WTC11 (cell line): ENCODE measurements at regions not wholly inside any gene's neighbourhood (a gene's known extent, or its start where the extent isn't known, plus 50 kb on each side); places are given as distances from the start of the nearest gene placed in this dataset.

Source experiments
- ATAC-seq: fragments of 200-7000 bp; cut with Tn5 transposase; 2 replicates; pipeline ENCODE4 v1.10.0; 2021; ENCODE audit warnings: mild to moderate bottlenecking, moderate library complexity
- CTCF ChIA-PET: fragments of 300-600 bp; sonication (Branson Sonifier 250); formaldehyde crosslinking; loops from one replicate; lab custom pipeline; 2021; ENCODE audit warnings: antibody characterized with exemption; lab: Charles Lee
- POLR2A ChIA-PET: fragments of 350-600 bp; sonication (Branson Sonifier 250); formaldehyde crosslinking; loops from one replicate; lab custom pipeline; 2021; ENCODE audit warnings: antibody characterized with exemption; lab: Charles Lee
- DNase-seq: peaks from one replicate; pipeline ENCODE4 v3.0.0; 2021; ENCODE audit warnings: low spot score
- H3K27ac Mint-ChIP-seq: 2 replicates; pipeline ENCODE4 v1.8.0; 2021; ENCODE audit warnings: mixed read lengths
- H3K27me3 Mint-ChIP-seq: 2 replicates; pipeline ENCODE4 v1.8.0; 2021; ENCODE audit warnings: low read depth, mild to moderate bottlenecking, moderate library complexity, mixed read lengths
- H3K36me3 Mint-ChIP-seq: 2 replicates; pipeline ENCODE4 v1.8.0; 2021; ENCODE audit warnings: mixed read lengths
- H3K4me1 Mint-ChIP-seq: 2 replicates; pipeline ENCODE4 v1.8.0; 2022; ENCODE audit warnings: mixed read lengths
- H3K4me3 Mint-ChIP-seq: 2 replicates; pipeline ENCODE4 v1.8.0; 2021; ENCODE audit warnings: mild to moderate bottlenecking, moderate library complexity, mixed read lengths
- H3K9me3 Mint-ChIP-seq: 2 replicates; pipeline ENCODE4 v1.8.0; 2021; ENCODE audit warnings: mixed read lengths
- ARID4B ChIP-seq: sonication (generic); formaldehyde crosslinking; IDR thresholded peaks from 2 replicates; pipeline ENCODE4 v1.8.0; 2023; ENCODE audit warnings: missing genetic modification reagents, mild to moderate bottlenecking, borderline replicate concordance
- ATF2 ChIP-seq: sonication (generic); formaldehyde crosslinking; IDR thresholded peaks from 2 replicates; pipeline ENCODE4 v1.8.1; 2022; ENCODE audit warnings: low read depth, missing genetic modification reagents, borderline replicate concordance
- ATF3 ChIP-seq: sonication (generic); formaldehyde crosslinking; conservative IDR thresholded peaks from 2 replicates; pipeline ENCODE4 v1.8.1; 2022; ENCODE audit warnings: mild to moderate bottlenecking, missing genetic modification reagents
- CREB1 ChIP-seq: sonication (generic); formaldehyde crosslinking; IDR thresholded peaks from 2 replicates; pipeline ENCODE4 v1.8.0; 2023; ENCODE audit warnings: mild to moderate bottlenecking, missing genetic modification reagents
- ETV6 ChIP-seq: sonication (generic); formaldehyde crosslinking; IDR thresholded peaks from 2 replicates; pipeline ENCODE4 v1.8.1; 2022; ENCODE audit warnings: mild to moderate bottlenecking, missing genetic modification reagents
- FOXK1 ChIP-seq: sonication (generic); formaldehyde crosslinking; IDR thresholded peaks from 2 replicates; pipeline ENCODE4 v1.8.0; 2022; ENCODE audit warnings: mild to moderate bottlenecking, moderate library complexity, missing genetic modification reagents
- KAT7 ChIP-seq: sonication (generic); formaldehyde crosslinking; IDR thresholded peaks from 2 replicates; pipeline ENCODE4 v1.8.1; 2023; ENCODE audit warnings: missing genetic modification reagents, mild to moderate bottlenecking, borderline replicate concordance
- OVOL2 ChIP-seq: fragments of 250-450 bp; sonication (Bioruptor Pico); IDR thresholded peaks from 2 replicates; pipeline ENCODE4 v1.9.0; 2021; ENCODE audit warnings: mild to moderate bottlenecking, borderline replicate concordance
- PRRX2 ChIP-seq: fragments of 250-450 bp; sonication (Bioruptor Pico); IDR thresholded peaks from 2 replicates; pipeline ENCODE4 v1.8.0; 2021; ENCODE audit warnings: mild to moderate bottlenecking
- RELA ChIP-seq: sonication (generic); formaldehyde crosslinking; IDR thresholded peaks from 2 replicates; pipeline ENCODE4 v1.8.1; 2022; ENCODE audit warnings: missing genetic modification reagents, mild to moderate bottlenecking, borderline replicate concordance
- ZNF219 ChIP-seq: sonication (generic); formaldehyde crosslinking; IDR thresholded peaks from 2 replicates; pipeline ENCODE4 v1.8.0; 2023; ENCODE audit warnings: missing genetic modification reagents, mild to moderate bottlenecking, borderline replicate concordance
- TF ChIP-seq, protein P1 (sequence below): sonication (generic); formaldehyde crosslinking; IDR thresholded peaks from 2 replicates; pipeline ENCODE4 v1.8.1; 2023; ENCODE audit warnings: mild to moderate bottlenecking, missing genetic modification reagents, moderate library complexity
- TF ChIP-seq, protein P2 (sequence below): fragments of 250-450 bp; sonication (Bioruptor Pico); IDR thresholded peaks from 2 replicates; pipeline ENCODE4 v1.8.0; 2021; ENCODE audit warnings: mild to moderate bottlenecking
- TF ChIP-seq, protein P3 (sequence below): sonication (generic); formaldehyde crosslinking; IDR thresholded peaks from 2 replicates; pipeline ENCODE4 v1.8.0; 2022; ENCODE audit warnings: mild to moderate bottlenecking, missing genetic modification reagents
- TF ChIP-seq, protein P4 (sequence below): sonication (generic); formaldehyde crosslinking; IDR thresholded peaks from 2 replicates; pipeline ENCODE4 v1.8.1; 2022; ENCODE audit warnings: low read depth, mild to moderate bottlenecking, moderate library complexity, missing genetic modification reagents, borderline replicate concordance
- TF ChIP-seq, protein P5 (sequence below): sonication (generic); formaldehyde crosslinking; IDR thresholded peaks from 2 replicates; pipeline ENCODE4 v1.8.1; 2023; ENCODE audit warnings: mild to moderate bottlenecking, missing genetic modification reagents, borderline replicate concordance

GRCh38 chr18:78901923-78902794 lies 77.5 kb upstream of the SALL3 start (continued):
- TF ChIP-seq, protein P1, sequence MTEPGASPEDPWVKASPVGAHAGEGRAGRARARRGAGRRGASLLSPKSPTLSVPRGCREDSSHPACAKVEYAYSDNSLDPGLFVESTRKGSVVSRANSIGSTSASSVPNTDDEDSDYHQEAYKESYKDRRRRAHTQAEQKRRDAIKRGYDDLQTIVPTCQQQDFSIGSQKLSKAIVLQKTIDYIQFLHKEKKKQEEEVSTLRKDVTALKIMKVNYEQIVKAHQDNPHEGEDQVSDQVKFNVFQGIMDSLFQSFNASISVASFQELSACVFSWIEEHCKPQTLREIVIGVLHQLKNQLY (CRISPR knock-in tag) = no peak
- TF ChIP-seq PRRX2 (CRISPR knock-in tag) (no peak), ETV6 (CRISPR knock-in tag) (no peak), FOXK1 (no peak), OVOL2 (no peak), KAT7 (CRISPR knock-in tag) (no peak)
- TF ChIP-seq, protein P2, sequence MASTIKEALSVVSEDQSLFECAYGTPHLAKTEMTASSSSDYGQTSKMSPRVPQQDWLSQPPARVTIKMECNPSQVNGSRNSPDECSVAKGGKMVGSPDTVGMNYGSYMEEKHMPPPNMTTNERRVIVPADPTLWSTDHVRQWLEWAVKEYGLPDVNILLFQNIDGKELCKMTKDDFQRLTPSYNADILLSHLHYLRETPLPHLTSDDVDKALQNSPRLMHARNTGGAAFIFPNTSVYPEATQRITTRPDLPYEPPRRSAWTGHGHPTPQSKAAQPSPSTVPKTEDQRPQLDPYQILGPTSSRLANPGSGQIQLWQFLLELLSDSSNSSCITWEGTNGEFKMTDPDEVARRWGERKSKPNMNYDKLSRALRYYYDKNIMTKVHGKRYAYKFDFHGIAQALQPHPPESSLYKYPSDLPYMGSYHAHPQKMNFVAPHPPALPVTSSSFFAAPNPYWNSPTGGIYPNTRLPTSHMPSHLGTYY = no peak
- TF ChIP-seq, protein P3, sequence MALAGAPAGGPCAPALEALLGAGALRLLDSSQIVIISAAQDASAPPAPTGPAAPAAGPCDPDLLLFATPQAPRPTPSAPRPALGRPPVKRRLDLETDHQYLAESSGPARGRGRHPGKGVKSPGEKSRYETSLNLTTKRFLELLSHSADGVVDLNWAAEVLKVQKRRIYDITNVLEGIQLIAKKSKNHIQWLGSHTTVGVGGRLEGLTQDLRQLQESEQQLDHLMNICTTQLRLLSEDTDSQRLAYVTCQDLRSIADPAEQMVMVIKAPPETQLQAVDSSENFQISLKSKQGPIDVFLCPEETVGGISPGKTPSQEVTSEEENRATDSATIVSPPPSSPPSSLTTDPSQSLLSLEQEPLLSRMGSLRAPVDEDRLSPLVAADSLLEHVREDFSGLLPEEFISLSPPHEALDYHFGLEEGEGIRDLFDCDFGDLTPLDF (CRISPR knock-in tag) = no peak

- no peak overlapping the region for H3K4me3 Mint-ChIP-seq
- POLR2A ChIA-PET = no interaction called here
- H3K27me3 Mint-ChIP-seq = peaks cover 3% of the 10 kb centered on the region; the same call in 1 of the 2 replicates
- peaks cover 21% of the 10 kb centered on the region for H3K4me1 Mint-ChIP-seq
- DNase-seq (no peak), ATAC-seq (no peak)
- CTCF ChIA-PET = interaction anchor here (1.4 kb wide), 1 partner anchor 19 kb away, joined by 4 read pairs; no protein-coding TSS in a partner anchor
- H3K9me3 Mint-ChIP-seq = peaks cover 23% of the 10 kb centered on the region
- H3K27ac Mint-ChIP-seq = no peak overlapping the region
- H3K36me3 Mint-ChIP-seq = peaks cover 6% of the 10 kb centered on the region
- TF ChIP-seq ATF3 (CRISPR knock-in tag) = no peak
- TF ChIP-seq OVOL2 = no peak
- TF ChIP-seq, protein P4, sequence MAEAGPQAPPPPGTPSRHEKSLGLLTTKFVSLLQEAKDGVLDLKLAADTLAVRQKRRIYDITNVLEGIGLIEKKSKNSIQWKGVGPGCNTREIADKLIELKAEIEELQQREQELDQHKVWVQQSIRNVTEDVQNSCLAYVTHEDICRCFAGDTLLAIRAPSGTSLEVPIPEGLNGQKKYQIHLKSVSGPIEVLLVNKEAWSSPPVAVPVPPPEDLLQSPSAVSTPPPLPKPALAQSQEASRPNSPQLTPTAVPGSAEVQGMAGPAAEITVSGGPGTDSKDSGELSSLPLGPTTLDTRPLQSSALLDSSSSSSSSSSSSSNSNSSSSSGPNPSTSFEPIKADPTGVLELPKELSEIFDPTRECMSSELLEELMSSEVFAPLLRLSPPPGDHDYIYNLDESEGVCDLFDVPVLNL = no peak
- no peak for TF ChIP-seq ATF2
- TF ChIP-seq, protein P1 (CRISPR knock-in tag) = no peak
- TF ChIP-seq ZNF219 (CRISPR knock-in tag) = no peak
- no peak for TF ChIP-seq RELA (CRISPR knock-in tag)
- no peak for TF ChIP-seq ARID4B (CRISPR knock-in tag)
- no peak for TF ChIP-seq CREB1 (CRISPR knock-in tag)
- TF ChIP-seq, protein P5, sequence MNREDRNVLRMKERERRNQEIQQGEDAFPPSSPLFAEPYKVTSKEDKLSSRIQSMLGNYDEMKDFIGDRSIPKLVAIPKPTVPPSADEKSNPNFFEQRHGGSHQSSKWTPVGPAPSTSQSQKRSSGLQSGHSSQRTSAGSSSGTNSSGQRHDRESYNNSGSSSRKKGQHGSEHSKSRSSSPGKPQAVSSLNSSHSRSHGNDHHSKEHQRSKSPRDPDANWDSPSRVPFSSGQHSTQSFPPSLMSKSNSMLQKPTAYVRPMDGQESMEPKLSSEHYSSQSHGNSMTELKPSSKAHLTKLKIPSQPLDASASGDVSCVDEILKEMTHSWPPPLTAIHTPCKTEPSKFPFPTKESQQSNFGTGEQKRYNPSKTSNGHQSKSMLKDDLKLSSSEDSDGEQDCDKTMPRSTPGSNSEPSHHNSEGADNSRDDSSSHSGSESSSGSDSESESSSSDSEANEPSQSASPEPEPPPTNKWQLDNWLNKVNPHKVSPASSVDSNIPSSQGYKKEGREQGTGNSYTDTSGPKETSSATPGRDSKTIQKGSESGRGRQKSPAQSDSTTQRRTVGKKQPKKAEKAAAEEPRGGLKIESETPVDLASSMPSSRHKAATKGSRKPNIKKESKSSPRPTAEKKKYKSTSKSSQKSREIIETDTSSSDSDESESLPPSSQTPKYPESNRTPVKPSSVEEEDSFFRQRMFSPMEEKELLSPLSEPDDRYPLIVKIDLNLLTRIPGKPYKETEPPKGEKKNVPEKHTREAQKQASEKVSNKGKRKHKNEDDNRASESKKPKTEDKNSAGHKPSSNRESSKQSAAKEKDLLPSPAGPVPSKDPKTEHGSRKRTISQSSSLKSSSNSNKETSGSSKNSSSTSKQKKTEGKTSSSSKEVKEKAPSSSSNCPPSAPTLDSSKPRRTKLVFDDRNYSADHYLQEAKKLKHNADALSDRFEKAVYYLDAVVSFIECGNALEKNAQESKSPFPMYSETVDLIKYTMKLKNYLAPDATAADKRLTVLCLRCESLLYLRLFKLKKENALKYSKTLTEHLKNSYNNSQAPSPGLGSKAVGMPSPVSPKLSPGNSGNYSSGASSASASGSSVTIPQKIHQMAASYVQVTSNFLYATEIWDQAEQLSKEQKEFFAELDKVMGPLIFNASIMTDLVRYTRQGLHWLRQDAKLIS (CRISPR knock-in tag) = no peak
These were observed 76.7 kb upstream of the SALL3 start for GRCh38 chr18:78902795-78903435.
